HG02840 (cell line): ENCODE measurements at regions not wholly inside any gene's neighbourhood (a gene's known extent, or its start where the extent isn't known, plus 50 kb on each side); places are given as distances from the start of the nearest gene placed in this dataset.
"Not testable (repeated sequence)": the region's sequence is repeated elsewhere in the genome, so short reads cannot be mapped to it uniquely, and the experiment has no call there.

Experiments used
- ATAC-seq: cut with Tn5 transposase; IDR thresholded peaks from one replicate; pipeline ENCODE4 v1.9.1; 2021; ENCODE audit warnings: mild to moderate bottlenecking, moderate library complexity, moderate number of reproducible peaks; ENCODE audit not compliant: unreplicated experiment, low FRiP score

DNA sequence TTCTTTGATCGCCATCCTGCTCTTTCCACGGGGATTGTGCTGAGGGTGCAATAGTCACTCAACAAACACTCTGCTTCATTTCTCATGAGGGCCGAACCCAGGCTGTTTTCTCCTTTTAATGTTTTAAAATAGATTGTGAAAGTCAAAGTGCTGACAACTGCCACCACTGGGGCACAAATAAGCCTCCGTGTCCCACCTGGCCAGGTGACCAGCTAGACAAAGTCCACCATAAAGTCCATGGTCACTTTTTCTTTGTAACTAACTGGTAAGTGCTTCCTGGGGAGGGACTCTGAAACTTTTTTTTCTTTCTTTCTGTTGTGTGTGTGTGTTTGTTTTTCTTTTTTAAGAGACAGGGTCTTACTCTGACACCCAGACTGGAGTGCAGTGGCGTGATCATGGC lies 219.8 kb downstream of the LY86 start:
- no peak for ATAC-seq

GRCh38 chr6:6808915-6809314 lies 220.4 kb downstream of the LY86 start:
- ATAC-seq: no peak

DNA sequence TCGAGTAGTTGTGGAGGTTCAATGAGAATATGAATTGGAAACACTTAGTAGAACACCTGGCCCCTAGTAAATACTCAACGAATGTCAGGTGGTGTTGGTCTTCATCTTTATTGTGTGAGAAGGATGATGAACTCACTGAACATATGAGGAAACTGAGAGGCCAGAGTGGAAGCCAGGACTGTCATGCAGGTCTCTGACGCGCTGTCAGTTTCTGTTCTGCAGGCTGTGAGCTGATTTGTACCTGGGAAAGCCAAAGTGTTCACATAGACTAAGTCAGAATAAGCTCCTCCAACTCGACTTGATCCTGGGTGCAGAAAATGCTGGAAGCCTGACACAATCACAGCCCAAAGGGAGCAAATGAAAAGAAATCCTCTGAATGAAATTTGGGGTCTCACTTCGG lies 222.2 kb downstream of the LY86 start:
- ATAC-seq: no peak

DNA sequence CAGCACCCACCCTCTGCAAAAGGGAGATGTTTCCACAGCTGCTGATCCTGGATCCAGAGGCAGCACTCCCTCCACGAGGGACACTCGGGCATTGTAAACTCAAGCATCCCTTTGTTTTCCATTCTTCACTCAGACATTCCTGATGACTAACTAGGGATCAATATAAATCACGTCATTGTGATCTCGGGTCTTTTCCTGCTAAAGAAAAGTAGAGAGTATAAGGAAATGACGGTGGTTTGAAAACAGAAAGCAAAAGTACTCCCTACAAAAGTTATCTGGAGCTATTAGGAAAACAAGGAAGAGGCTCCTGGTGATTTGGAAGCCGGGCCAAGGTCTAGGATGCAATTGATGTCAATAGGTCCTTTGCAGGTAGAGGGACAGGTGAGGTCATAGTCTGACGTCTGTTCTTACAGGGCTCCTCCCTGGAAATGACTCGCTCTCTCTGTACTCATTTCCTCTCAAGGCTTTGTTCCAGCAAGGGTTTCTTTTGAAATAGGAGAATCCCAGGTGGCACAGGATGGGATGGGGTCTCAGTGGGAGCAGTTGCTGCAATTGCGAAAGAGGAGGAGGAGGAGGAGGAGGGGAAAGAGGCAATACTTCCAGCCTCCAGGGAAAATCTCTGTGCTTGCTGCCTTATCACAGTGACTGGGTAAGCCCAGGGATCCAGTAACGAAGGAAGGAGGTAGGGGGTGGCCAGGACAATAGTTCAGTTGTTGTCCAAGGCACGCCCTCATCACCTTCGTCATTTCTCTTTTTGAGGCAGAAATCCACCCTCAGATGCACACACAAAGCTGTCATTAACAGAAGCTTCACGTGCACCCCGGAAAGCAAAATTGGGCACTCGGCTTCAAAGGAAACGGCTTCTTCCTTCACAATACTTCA lies 222.8 kb downstream of the LY86 start:
- no peak for ATAC-seq

DNA sequence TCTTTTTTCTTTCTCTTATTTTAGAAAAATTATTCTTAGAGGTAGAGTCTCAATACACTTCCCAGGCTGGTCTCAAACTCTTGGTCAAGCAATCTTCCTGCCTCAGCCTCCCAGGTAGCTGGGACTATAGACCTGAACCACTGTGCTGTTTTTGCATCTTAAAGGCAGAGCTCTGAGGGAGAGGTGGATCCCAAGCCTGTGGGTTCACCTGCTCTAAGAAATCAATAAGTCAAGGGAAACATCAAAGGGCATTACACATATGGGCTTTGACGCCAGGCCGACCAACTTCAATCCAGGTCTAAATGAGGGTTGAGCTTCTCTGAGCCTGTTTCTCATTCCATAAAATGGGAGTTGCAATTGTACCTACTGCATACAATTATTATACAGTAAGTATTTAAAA lies 223.9 kb downstream of the LY86 start:
- ATAC-seq: no peak

- ATAC-seq: no peak
These were observed 227.2 kb downstream of the LY86 start for GRCh38 chr6:6815732-6816131.

DNA sequence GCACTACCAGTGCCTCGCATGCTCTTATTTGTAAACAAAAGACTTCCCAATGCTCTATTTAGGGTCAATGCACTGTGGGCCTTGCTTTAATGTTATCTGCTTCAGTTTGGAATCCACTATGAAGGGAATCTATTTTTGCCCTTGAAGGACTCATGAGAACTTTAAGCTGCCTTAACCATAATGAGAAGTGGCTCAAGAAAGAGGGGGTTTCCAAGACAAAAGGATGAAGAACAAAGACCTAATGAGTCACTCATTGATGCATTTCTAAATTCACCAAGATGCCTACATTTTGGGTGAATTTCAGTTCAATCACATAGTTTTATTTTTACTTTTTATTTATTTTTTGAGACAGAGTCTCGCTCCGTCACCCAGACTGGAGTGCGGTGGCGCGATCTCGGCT lies 228.2 kb downstream of the LY86 start:
- no peak for ATAC-seq

- no peak for ATAC-seq
These were observed 229.6 kb downstream of the LY86 start for GRCh38 chr6:6818078-6818639.

DNA sequence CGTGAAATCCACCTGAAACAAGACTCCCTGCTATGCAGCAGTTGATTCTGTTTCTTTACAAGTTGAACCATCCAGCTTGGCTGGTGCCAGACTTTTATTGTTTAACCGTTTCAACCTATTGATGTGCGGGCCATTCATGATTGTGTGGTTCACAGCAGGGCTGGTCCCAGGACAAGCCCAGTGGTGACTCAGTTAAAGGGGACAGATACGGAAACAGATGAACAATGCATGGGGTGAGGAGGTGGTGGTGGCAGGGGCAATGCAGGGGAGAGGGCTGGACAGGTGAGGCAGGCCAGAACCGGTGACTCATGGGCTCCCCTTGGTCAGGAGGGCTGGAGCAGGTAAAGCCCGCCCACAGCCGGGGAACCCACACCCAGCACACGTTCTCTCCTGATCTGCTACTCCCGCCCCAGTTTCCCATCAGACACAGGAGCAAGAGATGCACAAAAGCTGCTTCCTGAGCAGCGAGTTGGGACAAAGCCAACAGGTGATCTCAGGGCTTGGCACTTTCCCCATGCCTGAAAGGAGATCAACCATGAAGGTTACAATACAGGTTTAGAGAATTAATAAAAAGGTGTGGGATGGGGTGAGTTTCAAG lies 232.2 kb downstream of the LY86 start:
- no peak for ATAC-seq

DNA sequence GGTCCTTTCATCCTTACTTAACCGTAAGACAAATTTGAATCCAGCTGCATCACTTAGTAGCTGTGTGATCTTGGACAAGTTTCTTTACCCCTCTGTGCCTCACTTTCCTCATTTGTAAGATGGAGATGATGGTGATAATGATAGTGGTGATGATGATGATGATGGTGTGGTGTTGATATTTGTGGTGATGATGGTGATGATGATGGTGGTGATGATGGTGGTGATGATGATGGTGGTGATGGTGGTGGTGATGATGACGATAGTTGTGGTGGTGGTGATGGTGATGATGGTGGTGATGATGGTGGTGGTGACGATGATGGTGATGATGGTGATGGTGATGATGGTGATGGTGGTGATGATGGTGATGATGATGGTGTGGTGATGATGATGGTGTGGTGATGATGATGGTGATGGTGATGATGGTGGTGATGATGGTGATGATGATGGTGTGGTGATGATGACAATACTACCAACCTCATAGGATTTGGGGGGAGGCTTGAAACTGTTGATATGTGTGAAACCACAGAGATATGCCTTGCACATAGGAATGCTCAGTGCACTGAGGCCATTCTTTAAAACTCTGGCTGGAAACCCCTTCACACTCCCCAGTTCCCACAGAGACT lies 233.2 kb downstream of the LY86 start:
- ATAC-seq: no peak

DNA sequence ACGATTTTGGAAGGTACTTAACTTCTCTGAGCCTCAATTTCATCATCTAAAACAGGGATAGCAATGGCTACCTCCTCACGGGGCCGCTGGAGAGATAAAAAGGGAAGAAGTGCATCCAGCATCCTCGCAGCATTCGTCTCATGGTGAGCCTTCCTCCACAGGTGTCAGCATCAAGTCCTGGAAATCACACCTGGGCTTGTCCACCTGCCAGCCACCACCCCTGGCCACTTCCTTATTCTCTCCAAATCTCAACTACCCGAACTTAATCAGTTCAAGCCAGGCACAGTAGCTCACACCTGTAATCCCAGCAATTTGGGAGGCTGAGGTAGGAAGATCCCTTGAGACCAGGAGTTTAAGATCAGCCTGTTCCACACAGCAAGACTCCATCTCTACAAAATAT lies 234.5 kb downstream of the LY86 start:
- ATAC-seq: no peak

DNA sequence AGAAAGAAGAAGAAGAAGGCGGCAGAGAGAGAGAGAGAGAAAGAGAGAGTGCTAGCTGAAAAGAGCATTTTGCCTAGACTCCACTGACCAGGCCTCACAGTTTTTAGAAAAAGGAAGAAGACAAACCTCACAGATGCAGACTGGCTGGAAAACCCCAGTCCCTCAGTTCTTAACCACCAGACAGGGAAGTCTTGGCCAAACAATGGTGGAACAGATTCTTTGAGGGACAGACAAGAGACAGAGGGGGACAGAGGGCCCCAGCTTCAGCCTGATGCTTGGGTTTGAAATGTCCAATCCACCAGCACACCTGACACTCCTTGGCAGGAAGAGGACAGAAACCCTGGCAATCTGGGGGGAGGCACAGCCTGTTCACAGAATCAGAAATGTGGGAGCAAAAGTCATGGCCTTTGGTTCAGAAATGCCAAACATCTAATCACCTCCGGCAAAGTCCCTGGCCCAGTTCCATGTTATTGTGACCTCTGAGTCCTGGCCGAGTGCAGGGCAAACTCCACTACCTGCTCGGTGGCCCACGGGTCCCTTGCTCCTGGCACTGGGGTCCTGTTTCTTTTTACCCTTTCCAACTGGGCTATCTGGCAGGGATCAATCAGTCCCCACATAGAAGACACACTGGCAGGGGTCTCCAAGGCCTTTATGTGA lies 235.2 kb downstream of the LY86 start:
- ATAC-seq: no peak

DNA sequence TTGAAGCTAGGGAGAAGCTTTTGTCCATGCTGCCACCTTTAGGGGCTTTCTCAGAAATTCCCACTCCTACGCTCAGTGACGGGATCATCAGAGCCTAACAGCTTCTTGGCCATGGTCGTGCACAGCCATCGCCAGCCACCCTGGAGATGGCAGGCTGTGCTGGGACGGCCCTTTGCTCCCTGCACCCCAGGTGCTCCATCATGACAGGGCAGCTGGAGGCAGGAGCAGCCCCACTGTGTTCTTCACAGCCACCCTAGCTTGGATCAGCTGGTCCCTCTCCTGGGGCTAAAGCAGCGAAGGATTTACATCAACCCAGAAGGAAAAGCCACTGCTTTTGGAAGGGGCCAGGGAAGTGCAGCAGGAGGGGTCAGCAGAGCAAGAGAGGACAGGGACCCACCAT lies 235.9 kb downstream of the LY86 start:
- ATAC-seq: no peak

GRCh38 chr6:6825193-6825784 lies 236.8 kb downstream of the LY86 start:
- no peak for ATAC-seq

GRCh38 chr6:6826095-6826901 lies 237.8 kb downstream of the LY86 start:
- ATAC-seq: no peak

DNA sequence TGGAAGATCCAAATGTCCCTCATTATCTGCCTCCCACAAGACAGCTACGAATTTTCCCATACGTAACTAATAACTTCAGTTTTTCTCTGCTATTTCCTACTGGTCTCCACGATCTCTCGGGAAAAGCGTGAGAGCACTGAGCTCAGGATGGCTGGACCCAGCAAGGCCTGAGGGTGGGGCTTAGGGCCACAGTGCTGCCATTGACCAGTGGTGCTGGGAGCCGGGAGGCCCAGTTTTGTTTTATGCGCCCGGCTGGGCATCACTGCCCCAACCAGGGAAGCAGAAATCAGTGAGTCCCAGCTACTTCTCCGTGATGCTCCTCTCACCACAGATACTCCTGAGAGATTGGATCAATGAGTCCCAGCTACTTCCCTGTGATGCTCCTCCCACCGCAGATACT lies 238.4 kb downstream of the LY86 start:
- no peak for ATAC-seq

DNA sequence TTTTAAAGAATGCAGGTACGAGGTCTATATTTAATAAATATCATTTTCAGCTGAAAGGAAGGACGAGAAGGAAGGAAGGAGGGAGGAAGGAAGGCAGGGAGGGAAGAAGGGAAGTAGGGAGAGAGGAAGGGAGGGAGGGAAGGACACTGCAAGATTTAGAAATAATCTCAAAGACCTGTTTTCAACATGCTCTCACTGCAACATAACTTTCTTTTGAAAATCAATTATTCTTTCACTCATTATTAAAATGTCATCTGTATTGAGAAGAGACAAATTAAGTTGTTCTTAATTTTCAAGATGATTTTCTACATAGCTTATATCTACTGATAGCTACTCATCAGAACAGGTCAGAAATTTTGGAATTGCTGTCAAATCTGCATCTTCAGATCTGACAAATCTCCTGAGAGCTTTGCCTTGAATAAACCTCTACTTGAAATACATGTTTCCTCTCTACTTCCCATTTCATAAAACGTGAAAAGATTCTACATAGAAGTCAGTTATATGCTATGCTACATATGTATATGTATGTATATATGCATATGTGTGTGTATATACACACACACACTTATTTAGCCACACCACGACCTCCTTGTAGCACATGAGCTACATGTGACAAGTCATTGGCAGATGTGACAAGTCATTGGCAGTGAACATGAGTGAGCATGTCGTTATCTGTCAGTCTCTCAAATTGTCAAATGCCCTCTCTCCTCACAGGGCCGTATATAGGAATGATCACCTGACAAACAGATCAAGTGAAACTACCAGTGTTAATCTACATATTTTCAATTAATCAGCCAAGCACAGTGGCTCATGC lies 241.6 kb downstream of the LY86 start:
- ATAC-seq: no peak

GRCh38 chr6:6830686-6831063 lies 242.2 kb downstream of the LY86 start:
- ATAC-seq: not testable (repeated sequence)

DNA sequence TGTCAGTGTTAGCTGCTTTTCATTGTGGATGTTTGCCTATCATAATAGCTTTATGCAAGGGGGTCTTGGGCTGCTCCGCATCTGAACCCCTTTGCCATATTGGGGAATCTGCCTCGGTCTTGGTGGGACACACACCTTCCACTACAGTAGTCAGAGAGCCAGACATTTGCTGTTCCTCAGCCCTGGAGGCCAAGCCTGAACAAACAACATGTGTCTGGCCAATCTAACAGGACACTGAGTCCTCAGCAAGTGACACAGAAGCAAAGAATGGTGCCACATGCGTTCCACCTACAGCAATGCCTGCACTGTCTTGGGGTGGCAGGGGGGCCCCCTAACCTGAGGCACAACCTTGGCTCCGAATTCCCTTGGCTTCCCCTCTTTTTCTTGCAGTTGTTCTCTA lies 243.9 kb downstream of the LY86 start:
- ATAC-seq: no peak
